ENCODE measurements at regions not wholly inside any gene's neighbourhood (a gene's known extent, or its start where the extent isn't known, plus 50 kb on each side); places are given as distances from the start of the nearest gene placed in this dataset.

DNA sequence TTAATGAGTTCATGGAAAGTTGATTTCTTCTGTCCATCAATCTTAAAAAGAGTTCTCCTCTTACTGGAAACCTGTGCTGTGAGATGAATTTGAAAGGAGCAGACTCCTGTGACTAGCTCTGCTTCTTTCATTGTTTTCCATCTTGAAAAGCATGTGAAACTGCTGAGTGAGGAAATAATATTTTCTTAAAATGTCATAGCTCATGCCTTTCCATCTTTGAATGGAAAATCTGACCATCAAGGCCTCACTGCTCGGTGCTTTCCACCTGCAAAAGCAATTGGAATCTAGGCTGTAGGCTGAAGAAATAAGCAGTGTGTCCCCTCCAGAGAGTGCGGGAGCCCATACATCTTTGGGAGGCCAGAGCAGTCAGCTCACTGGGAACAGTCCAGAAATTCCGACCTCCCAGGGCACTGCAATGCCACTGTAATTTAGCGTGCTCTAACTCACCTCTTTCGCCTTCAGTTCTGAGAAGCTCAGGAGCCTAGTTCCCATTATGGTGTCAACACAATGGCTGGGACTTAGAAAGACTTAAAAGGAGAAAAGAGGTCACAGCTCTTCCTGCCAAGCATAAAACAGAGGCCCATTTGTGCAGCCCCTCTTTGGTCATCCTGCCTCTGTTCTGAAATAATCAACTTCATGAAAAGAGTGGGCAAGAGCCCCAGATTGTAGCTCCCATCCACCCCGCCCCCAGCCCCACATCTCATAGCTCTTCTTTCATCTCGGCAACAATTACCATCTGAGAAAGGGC, 50.4 kb upstream of the F3 start:
- TF ChIP-seq POLR2AphosphoS5 (IDR thresholded peaks at IDR 0.05; ENCODE audit: low read depth, low read length) (no peak), TAF1 (IDR thresholded peaks at IDR 0.05; ENCODE audit: borderline replicate concordance, insufficient read depth, low read length) (no peak), FOXP2 (optimal IDR thresholded peaks at IDR 0.05; ENCODE audit: borderline replicate concordance, extremely low read depth, extremely low read length, insufficient read depth) (no peak)
- TF ChIP-seq, protein P1, sequence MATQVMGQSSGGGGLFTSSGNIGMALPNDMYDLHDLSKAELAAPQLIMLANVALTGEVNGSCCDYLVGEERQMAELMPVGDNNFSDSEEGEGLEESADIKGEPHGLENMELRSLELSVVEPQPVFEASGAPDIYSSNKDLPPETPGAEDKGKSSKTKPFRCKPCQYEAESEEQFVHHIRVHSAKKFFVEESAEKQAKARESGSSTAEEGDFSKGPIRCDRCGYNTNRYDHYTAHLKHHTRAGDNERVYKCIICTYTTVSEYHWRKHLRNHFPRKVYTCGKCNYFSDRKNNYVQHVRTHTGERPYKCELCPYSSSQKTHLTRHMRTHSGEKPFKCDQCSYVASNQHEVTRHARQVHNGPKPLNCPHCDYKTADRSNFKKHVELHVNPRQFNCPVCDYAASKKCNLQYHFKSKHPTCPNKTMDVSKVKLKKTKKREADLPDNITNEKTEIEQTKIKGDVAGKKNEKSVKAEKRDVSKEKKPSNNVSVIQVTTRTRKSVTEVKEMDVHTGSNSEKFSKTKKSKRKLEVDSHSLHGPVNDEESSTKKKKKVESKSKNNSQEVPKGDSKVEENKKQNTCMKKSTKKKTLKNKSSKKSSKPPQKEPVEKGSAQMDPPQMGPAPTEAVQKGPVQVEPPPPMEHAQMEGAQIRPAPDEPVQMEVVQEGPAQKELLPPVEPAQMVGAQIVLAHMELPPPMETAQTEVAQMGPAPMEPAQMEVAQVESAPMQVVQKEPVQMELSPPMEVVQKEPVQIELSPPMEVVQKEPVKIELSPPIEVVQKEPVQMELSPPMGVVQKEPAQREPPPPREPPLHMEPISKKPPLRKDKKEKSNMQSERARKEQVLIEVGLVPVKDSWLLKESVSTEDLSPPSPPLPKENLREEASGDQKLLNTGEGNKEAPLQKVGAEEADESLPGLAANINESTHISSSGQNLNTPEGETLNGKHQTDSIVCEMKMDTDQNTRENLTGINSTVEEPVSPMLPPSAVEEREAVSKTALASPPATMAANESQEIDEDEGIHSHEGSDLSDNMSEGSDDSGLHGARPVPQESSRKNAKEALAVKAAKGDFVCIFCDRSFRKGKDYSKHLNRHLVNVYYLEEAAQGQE (IDR thresholded peaks at IDR 0.05; ENCODE audit: insufficient read depth in 1 of 2, low read depth in 2 of 2, low read length in 2 of 2), result no peak
